ENCODE measurements at regions not wholly inside any gene's neighbourhood (a gene's known extent, or its start where the extent isn't known, plus 50 kb on each side); places are given as distances from the start of the nearest gene placed in this dataset.

DNA sequence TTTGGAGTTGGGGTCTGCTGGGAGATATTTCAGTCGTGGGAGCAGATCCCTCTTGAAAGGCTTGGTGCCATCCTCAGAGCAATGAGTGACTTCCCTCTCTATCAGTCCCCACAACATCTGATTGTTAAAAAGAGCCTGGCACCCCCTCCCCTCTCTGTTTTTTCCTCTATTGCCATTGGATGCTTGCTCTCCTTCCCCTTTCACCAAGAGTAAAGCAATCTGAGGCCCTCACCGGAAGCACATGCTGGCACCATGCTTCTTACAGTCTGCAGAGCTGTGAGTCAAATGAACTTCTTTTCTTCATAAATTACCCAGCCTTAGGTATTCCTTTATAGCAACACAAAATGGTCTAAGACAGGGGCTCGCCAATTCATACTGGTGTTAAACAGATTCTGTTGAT, 99.1 kb upstream of the CCND2 start:
- Histone ChIP-seq H3K27me3 (ENCODE audit: low read length) (no peaks in the 10 kb centered on the region), H3K36me3 (ENCODE audit: low read length) (no peaks in the 10 kb centered on the region), H3K79me2 (ENCODE audit: insufficient read depth, low read length) (no peaks in the 10 kb centered on the region), H3F3A (ENCODE audit: insufficient read depth) (no peaks in the 10 kb centered on the region), H4K20me1 (ENCODE audit: low read depth, low read length) (no peaks in the 10 kb centered on the region), H3K4me2 (ENCODE audit: low read depth, low read length, poor library complexity, severe bottlenecking) (no peak overlapping the region), H3K27ac (ENCODE audit: low read depth, low read length) (no peak overlapping the region), H3K9me2 (replicated peaks; ENCODE audit: insufficient read depth, low read length) (no peaks in the 10 kb centered on the region), H2AFZ (ENCODE audit: low read depth, low read length, severe bottlenecking) (no peak overlapping the region), H3K9me3 (ENCODE audit: insufficient read depth, low read length) (no peaks in the 10 kb centered on the region), H3K9ac (ENCODE audit: low read length) (no peak overlapping the region), H3K4me3 (ENCODE audit: insufficient read depth, low read length, poor library complexity, severe bottlenecking) (no peak overlapping the region)
- no peak for TF ChIP-seq EZH2phosphoT487 (conservative IDR thresholded peaks at IDR 0.05; ENCODE audit: low read length)
- TF ChIP-seq, protein P1, sequence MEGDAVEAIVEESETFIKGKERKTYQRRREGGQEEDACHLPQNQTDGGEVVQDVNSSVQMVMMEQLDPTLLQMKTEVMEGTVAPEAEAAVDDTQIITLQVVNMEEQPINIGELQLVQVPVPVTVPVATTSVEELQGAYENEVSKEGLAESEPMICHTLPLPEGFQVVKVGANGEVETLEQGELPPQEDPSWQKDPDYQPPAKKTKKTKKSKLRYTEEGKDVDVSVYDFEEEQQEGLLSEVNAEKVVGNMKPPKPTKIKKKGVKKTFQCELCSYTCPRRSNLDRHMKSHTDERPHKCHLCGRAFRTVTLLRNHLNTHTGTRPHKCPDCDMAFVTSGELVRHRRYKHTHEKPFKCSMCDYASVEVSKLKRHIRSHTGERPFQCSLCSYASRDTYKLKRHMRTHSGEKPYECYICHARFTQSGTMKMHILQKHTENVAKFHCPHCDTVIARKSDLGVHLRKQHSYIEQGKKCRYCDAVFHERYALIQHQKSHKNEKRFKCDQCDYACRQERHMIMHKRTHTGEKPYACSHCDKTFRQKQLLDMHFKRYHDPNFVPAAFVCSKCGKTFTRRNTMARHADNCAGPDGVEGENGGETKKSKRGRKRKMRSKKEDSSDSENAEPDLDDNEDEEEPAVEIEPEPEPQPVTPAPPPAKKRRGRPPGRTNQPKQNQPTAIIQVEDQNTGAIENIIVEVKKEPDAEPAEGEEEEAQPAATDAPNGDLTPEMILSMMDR (IDR thresholded peaks at IDR 0.05; ENCODE audit: insufficient read depth, low read length, poor library complexity, severe bottlenecking): no peak

DNA sequence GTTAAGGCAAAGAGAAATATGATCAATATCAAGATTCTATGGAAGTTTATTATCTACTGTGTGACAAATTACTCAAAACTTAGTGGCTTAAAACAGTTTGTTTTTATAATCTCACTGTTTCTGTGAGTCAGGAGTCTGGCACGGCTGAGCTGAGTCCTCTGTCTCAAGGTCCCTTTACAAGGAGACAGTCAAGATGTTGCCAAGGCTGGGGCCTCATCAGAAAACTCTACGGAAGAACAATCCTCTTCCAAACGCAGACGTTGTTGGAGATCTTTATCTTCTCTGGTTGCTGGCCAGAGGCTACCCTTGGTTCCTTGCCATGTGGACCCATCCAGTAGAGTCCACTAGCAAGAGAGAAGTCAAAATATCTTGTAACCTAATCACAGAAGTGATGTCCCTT, 100.6 kb upstream of the CCND2 start:
- Histone ChIP-seq H3K79me2 (ENCODE audit: insufficient read depth, low read length) (no peaks in the 10 kb centered on the region), H3K27ac (ENCODE audit: low read depth, low read length) (no peak overlapping the region), H3F3A (ENCODE audit: insufficient read depth) (no peaks in the 10 kb centered on the region), H3K4me3 (ENCODE audit: insufficient read depth, low read length, poor library complexity, severe bottlenecking) (no peak overlapping the region), H3K36me3 (ENCODE audit: low read length) (no peaks in the 10 kb centered on the region), H2AFZ (ENCODE audit: low read depth, low read length, severe bottlenecking) (no peak overlapping the region), H3K9me3 (ENCODE audit: insufficient read depth, low read length) (no peaks in the 10 kb centered on the region), H4K20me1 (ENCODE audit: low read depth, low read length) (no peaks in the 10 kb centered on the region), H3K4me2 (ENCODE audit: low read depth, low read length, poor library complexity, severe bottlenecking) (no peak overlapping the region), H3K27me3 (ENCODE audit: low read length) (no peaks in the 10 kb centered on the region), H3K9ac (ENCODE audit: low read length) (no peak overlapping the region), H3K9me2 (replicated peaks; ENCODE audit: insufficient read depth, low read length) (no peaks in the 10 kb centered on the region)
- no peak for TF ChIP-seq EZH2phosphoT487 (conservative IDR thresholded peaks at IDR 0.05; ENCODE audit: low read length)
- TF ChIP-seq, protein P1 (IDR thresholded peaks at IDR 0.05; ENCODE audit: insufficient read depth, low read length, poor library complexity, severe bottlenecking): no peak

DNA sequence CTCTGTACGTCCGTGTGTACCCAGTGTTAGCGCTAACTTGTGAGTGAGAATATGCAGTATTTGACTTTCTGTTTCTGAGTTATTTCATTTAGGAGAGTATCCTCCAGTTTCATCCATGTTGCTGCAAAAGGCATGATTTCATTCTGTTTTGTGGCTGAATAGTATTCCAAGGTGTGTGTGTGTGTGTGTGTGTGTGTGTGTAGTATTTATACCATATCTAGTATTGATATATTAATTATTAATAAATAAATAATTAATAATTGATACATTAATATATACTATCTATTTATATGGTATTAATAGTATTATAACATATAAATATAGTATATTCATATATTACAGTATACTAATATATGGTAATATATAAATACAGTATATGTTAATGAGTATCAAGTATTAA, 101.8 kb upstream of the CCND2 start:
- no peak overlapping the region for H3K9ac ChIP-seq (ENCODE audit: low read length)
- no peaks in the 10 kb centered on the region for H3K36me3 ChIP-seq (ENCODE audit: low read length)
- no peaks in the 10 kb centered on the region for H4K20me1 ChIP-seq (ENCODE audit: low read depth, low read length)
- no peaks in the 10 kb centered on the region for H3K9me3 ChIP-seq (ENCODE audit: insufficient read depth, low read length)
- H3K4me3 ChIP-seq (ENCODE audit: insufficient read depth, low read length, poor library complexity, severe bottlenecking): no peak overlapping the region
- no peak overlapping the region for H3K27ac ChIP-seq (ENCODE audit: low read depth, low read length)
- H3F3A ChIP-seq (ENCODE audit: insufficient read depth): no peaks in the 10 kb centered on the region
- no peaks in the 10 kb centered on the region for H3K9me2 ChIP-seq (replicated peaks; ENCODE audit: insufficient read depth, low read length)
- H3K4me2 ChIP-seq (ENCODE audit: low read depth, low read length, poor library complexity, severe bottlenecking): no peak overlapping the region
- no peaks in the 10 kb centered on the region for H3K79me2 ChIP-seq (ENCODE audit: insufficient read depth, low read length)
- H3K27me3 ChIP-seq (ENCODE audit: low read length): no peaks in the 10 kb centered on the region
- H2AFZ ChIP-seq (ENCODE audit: low read depth, low read length, severe bottlenecking): no peak overlapping the region
- TF ChIP-seq, protein P1 (IDR thresholded peaks at IDR 0.05; ENCODE audit: insufficient read depth, low read length, poor library complexity, severe bottlenecking): no peak
- no peak for TF ChIP-seq EZH2phosphoT487 (conservative IDR thresholded peaks at IDR 0.05; ENCODE audit: low read length)

DNA sequence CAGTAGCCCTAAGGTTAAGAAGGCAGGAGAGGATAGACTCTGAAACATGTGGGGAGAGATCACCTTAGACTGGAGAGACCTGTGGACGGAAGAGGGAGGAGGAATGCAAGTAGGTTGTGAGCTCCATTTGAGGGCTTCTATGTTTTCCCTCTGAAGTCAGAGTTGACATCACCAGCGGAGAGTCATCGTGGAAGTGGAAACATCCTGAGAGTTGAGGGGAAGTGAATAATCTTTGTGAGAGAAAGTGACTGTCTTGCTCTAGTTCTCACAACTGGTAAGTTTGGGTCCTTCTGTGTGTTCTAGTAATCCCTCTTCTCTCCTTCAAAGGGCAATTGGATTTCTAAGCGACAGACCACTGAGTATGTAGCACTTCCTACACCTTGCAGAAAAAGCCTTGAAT, 103.6 kb upstream of the CCND2 start:
- H3K9me2 ChIP-seq (replicated peaks; ENCODE audit: insufficient read depth, low read length): no peaks in the 10 kb centered on the region
- H3K27ac ChIP-seq (ENCODE audit: low read depth, low read length): no peak overlapping the region
- H3F3A ChIP-seq (ENCODE audit: insufficient read depth): no peaks in the 10 kb centered on the region
- H3K4me3 ChIP-seq (ENCODE audit: insufficient read depth, low read length, poor library complexity, severe bottlenecking): no peak overlapping the region
- H4K20me1 ChIP-seq (ENCODE audit: low read depth, low read length): no peaks in the 10 kb centered on the region
- no peaks in the 10 kb centered on the region for H3K36me3 ChIP-seq (ENCODE audit: low read length)
- H3K9me3 ChIP-seq (ENCODE audit: insufficient read depth, low read length): no peaks in the 10 kb centered on the region
- no peak for TF ChIP-seq EZH2phosphoT487 (conservative IDR thresholded peaks at IDR 0.05; ENCODE audit: low read length)
- TF ChIP-seq, protein P1 (IDR thresholded peaks at IDR 0.05; ENCODE audit: insufficient read depth, low read length, poor library complexity, severe bottlenecking): no peak
- H2AFZ ChIP-seq (ENCODE audit: low read depth, low read length, severe bottlenecking): no peak overlapping the region
- H3K27me3 ChIP-seq (ENCODE audit: low read length): no peaks in the 10 kb centered on the region
- H3K4me2 ChIP-seq (ENCODE audit: low read depth, low read length, poor library complexity, severe bottlenecking): no peak overlapping the region
- H3K9ac ChIP-seq (ENCODE audit: low read length): no peak overlapping the region
- no peaks in the 10 kb centered on the region for H3K79me2 ChIP-seq (ENCODE audit: insufficient read depth, low read length)

All from SU-DHL-6 (cell line).